ENCODE measurements at regions not wholly inside any gene's neighbourhood (a gene's known extent, or its start where the extent isn't known, plus 50 kb on each side); places are given as distances from the start of the nearest gene placed in this dataset.
A peak's percentile ranks its signal among the peaks of the same experiment; 100 is the strongest.
"Not testable (repeated sequence)": the region's sequence is repeated elsewhere in the genome, so short reads cannot be mapped to it uniquely, and the experiment has no call there.

- no peak for ATAC-seq (replicated peaks in 6 of 8)
- H3K4me3 ChIP-seq = no peak overlapping the region
- H3K4me1 ChIP-seq (replicated peaks in 1 of 2) = peaks cover 0 to 2% of the 10 kb centered on the region in 2 donors
- in situ Hi-C loops (cut with MboI; ENCODE audit: low pct_unique_long_range_greater_than_20kb in 2 of 9, low sequenced_read_pairs in 9 of 9, unreplicated experiment in 9 of 9) = loop anchor here in 5 of 9 experiments (25.0 kb wide), 1 partner anchor 476 kb away; no protein-coding TSS in a partner anchor
- no peak overlapping the region for H3K27ac ChIP-seq
- WGBS, 10 experiments = 0 to 86% (median 61%) methylated on average over 1 to 4 of the region's 4 CpGs; no CpG with 5 or more reads in 1 of the 10 experiments
Observed at GRCh38 chr21:31786164-31786920, 54.4 kb upstream of the SCAF4 start.

- in situ Hi-C loops (cut with MboI; ENCODE audit: low pct_unique_long_range_greater_than_20kb in 2 of 9, low sequenced_read_pairs in 9 of 9, unreplicated experiment in 9 of 9) = loop anchor here in 5 of 9 experiments (25.0 kb wide), 1 partner anchor 477 kb away; no protein-coding TSS in a partner anchor
- ATAC-seq (replicated peaks in 6 of 8) = peak in 7 of 8 experiments; percentile 40 to 92 (median 77)
- not testable (repeated sequence) for H3K4me3 ChIP-seq; H3K27ac ChIP-seq; H3K4me1 ChIP-seq (replicated peaks in 1 of 2)
- WGBS, 10 experiments = 0 to 90% (median 40%) methylated on average over 1 to 8 of the region's 11 CpGs; no CpG with 5 or more reads in 1 of the 10 experiments
Observed at GRCh38 chr21:31785237-31786163, 53.6 kb upstream of the SCAF4 start.

GRCh38 chr21:31781737-31782136, 49.8 kb upstream of the SCAF4 start:
- H3K4me1 ChIP-seq (replicated peaks in 1 of 2) = peaks cover 0 to 2% of the 10 kb centered on the region in 2 donors
- 0 to 60% (median 7%) methylated on average over 1 to 3 of the region's 3 CpGs; no CpG with 5 or more reads in 1 of the 10 experiments for WGBS, 10 experiments
- in situ Hi-C loops (cut with MboI; ENCODE audit: low pct_unique_long_range_greater_than_20kb in 2 of 9, low sequenced_read_pairs in 9 of 9, unreplicated experiment in 9 of 9) = loop anchor here in 5 of 9 experiments (25.0 kb wide), 1 partner anchor 481 kb away; no protein-coding TSS in a partner anchor
- H3K4me3 ChIP-seq = no peak overlapping the region
- peak in 5 of 8 experiments; percentile 50 to 66 (median 63) for ATAC-seq (replicated peaks in 6 of 8)
- H3K27ac ChIP-seq = no peak overlapping the region
